ENCODE measurements at regions not wholly inside any gene's neighbourhood (a gene's known extent, or its start where the extent isn't known, plus 50 kb on each side); places are given as distances from the start of the nearest gene placed in this dataset.

- H3K27ac ChIP-seq (replicated peaks): no peak overlapping the region
- H3K27me3 ChIP-seq (ENCODE audit: insufficient read depth, poor library complexity, severe bottlenecking): no peaks in the 10 kb centered on the region
- DNase-seq (ENCODE audit: low read depth in 1 of 2, low spot score in 1 of 2): no peak
- H3K4me3 ChIP-seq (replicated peaks; ENCODE audit: insufficient read depth, low read length): no peak overlapping the region
- TF ChIP-seq GABPA (IDR thresholded peaks at IDR 0.05; ENCODE audit: low read depth) (no peak), POLR2AphosphoS5 (IDR thresholded peaks at IDR 0.05; ENCODE audit: low read depth) (no peak), SPI1 (IDR thresholded peaks at IDR 0.05; ENCODE audit: borderline replicate concordance, low read depth) (no peak)
Observed at GRCh38 chr1:166221316-166221715, 54.5 kb upstream of the FAM78B start.

- Histone ChIP-seq H3K4me3 (replicated peaks; ENCODE audit: insufficient read depth, low read length) (no peak overlapping the region), H3K27ac (replicated peaks) (no peak overlapping the region), H3K27me3 (ENCODE audit: insufficient read depth, poor library complexity, severe bottlenecking) (no peaks in the 10 kb centered on the region)
- no peak for DNase-seq (ENCODE audit: low read depth in 1 of 2, low spot score in 1 of 2)
- no peak for TF ChIP-seq REST (IDR thresholded peaks at IDR 0.05; ENCODE audit: insufficient replicate concordance, low read depth)
Observed at GRCh38 chr1:166233750-166234366, 67.1 kb upstream of the FAM78B start.

- DNase-seq (ENCODE audit: low read depth in 1 of 2, low spot score in 1 of 2): no peak
- no peaks in the 10 kb centered on the region for H3K27me3 ChIP-seq (ENCODE audit: insufficient read depth, poor library complexity, severe bottlenecking)
- no peak overlapping the region for H3K27ac ChIP-seq (replicated peaks)
- H3K4me3 ChIP-seq (replicated peaks; ENCODE audit: insufficient read depth, low read length): no peak overlapping the region
- TF ChIP-seq POLR2AphosphoS5 (IDR thresholded peaks at IDR 0.05; ENCODE audit: low read depth) (no peak), GABPA (IDR thresholded peaks at IDR 0.05; ENCODE audit: low read depth) (no peak), REST (IDR thresholded peaks at IDR 0.05; ENCODE audit: insufficient replicate concordance, low read depth) (no peak), SPI1 (IDR thresholded peaks at IDR 0.05; ENCODE audit: borderline replicate concordance, low read depth) (no peak), CTCF (IDR thresholded peaks at IDR 0.05; ENCODE audit: insufficient read depth, low read length) (no peak)
Observed at GRCh38 chr1:166235728-166236127, 68.9 kb upstream of the FAM78B start.

GRCh38 chr1:166237675-166238074, 70.9 kb upstream of the FAM78B start:
- Histone ChIP-seq H3K27ac (replicated peaks) (no peak overlapping the region), H3K27me3 (ENCODE audit: insufficient read depth, poor library complexity, severe bottlenecking) (no peaks in the 10 kb centered on the region), H3K4me3 (replicated peaks; ENCODE audit: insufficient read depth, low read length) (no peak overlapping the region)
- no peak for DNase-seq (ENCODE audit: low read depth in 1 of 2, low spot score in 1 of 2)
- TF ChIP-seq GABPA (IDR thresholded peaks at IDR 0.05; ENCODE audit: low read depth) (no peak), CTCF (IDR thresholded peaks at IDR 0.05; ENCODE audit: insufficient read depth, low read length) (no peak), POLR2AphosphoS5 (IDR thresholded peaks at IDR 0.05; ENCODE audit: low read depth) (no peak), REST (IDR thresholded peaks at IDR 0.05; ENCODE audit: insufficient replicate concordance, low read depth) (no peak), SPI1 (IDR thresholded peaks at IDR 0.05; ENCODE audit: borderline replicate concordance, low read depth) (no peak)
